22Rv1 (cell line): ENCODE measurements at regions not wholly inside any gene's neighbourhood (a gene's known extent, or its start where the extent isn't known, plus 50 kb on each side); places are given as distances from the start of the nearest gene placed in this dataset.

Source experiments
- H3K27ac ChIP-seq: fragments of 450-650 bp; 2 replicates; pipeline ENCODE4 v1.5.1; 2017
- ZFX ChIP-seq: fragments of 450-650 bp; IDR thresholded peaks from 2 replicates; pipeline ENCODE4 v1.6.1; 2017; ENCODE audit warnings: antibody characterized with exemption, borderline replicate concordance
- TF ChIP-seq, protein P1 (sequence below): fragments of 450-650 bp; IDR thresholded peaks from 2 replicates; pipeline ENCODE4 v1.5.1; 2017; ENCODE audit warnings: mild to moderate bottlenecking

DNA sequence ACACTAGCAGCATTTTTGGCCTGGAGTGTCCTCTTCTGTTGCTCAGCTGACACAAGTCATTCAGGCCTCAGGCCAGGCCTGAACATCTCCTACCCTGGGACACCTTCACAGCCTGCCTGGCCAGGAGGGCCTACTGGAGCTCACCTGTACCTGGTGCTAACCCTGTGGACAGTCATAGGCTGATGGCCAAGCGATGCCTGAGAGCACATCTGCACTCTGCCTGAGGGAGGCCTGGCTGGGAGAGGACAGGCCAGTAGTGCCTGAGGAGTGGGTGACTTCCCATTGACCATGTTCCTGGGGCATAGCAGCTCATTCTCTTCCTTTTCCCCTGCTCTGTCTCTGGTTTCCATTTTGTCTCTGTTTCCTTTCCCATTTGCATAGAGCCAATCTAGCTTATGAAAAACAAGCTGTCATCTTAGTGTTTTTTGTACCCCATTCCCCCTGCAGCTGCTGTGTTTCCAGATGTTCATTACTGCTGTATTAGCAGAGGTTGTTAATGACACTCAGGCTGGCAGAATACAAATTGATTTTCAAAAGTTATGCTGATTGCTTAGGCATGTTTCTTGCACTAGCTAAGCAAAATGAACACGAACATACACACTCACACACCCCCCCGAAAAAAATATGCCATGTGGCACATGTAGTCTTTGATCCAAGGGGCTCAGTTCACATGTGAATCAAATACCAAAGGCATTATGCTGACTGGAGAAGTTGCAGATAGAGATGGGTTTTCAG lies 149.7 kb upstream of the HS6ST1 start:
- TF ChIP-seq, protein P1, sequence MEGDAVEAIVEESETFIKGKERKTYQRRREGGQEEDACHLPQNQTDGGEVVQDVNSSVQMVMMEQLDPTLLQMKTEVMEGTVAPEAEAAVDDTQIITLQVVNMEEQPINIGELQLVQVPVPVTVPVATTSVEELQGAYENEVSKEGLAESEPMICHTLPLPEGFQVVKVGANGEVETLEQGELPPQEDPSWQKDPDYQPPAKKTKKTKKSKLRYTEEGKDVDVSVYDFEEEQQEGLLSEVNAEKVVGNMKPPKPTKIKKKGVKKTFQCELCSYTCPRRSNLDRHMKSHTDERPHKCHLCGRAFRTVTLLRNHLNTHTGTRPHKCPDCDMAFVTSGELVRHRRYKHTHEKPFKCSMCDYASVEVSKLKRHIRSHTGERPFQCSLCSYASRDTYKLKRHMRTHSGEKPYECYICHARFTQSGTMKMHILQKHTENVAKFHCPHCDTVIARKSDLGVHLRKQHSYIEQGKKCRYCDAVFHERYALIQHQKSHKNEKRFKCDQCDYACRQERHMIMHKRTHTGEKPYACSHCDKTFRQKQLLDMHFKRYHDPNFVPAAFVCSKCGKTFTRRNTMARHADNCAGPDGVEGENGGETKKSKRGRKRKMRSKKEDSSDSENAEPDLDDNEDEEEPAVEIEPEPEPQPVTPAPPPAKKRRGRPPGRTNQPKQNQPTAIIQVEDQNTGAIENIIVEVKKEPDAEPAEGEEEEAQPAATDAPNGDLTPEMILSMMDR: no peak
- no peak for TF ChIP-seq ZFX
- H3K27ac ChIP-seq: no peak overlapping the region

DNA sequence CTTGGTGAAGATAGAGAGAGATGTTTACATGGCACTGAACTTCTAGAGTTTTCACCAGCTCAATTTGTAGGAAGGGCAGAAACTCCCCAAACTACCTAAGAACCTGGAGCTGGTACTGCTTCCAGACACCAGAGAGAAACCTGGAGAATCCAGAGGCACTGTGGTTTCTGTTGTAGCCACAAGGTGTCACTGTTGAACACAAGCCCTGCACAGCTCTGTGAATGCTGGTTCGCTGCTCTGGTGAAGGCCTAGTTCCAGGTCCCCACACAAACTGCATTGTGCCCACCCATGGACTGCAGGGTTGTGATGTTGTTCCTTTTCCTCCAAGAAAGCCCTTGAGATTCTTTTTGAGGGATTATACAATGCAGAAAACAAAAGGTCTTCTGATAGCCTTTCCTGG lies 150.5 kb upstream of the HS6ST1 start:
- TF ChIP-seq, protein P1: peak; percentile 36
- TF ChIP-seq ZFX: no peak
- H3K27ac ChIP-seq: no peak overlapping the region

DNA sequence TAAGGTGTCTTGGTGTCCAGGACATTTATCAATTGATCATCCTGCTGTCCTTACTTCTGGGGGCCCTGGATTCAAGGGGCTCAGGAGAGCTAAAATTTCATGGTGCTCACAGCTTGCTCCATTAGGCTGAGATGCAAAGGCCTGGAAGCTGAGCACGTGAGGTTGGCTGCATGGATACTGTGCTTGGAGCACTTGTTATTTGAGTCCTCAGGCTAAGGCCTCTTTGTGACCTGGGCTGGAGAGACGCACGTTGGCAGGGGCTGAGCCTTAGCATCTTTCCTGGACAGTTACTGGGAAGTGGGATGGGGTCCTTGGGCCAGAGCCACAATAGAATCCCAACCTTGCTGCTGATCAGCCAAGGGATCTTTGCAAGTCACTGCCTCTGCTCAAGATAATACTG lies 151.2 kb upstream of the HS6ST1 start:
- TF ChIP-seq ZFX: no peak
- TF ChIP-seq, protein P1: no peak
- no peak overlapping the region for H3K27ac ChIP-seq

DNA sequence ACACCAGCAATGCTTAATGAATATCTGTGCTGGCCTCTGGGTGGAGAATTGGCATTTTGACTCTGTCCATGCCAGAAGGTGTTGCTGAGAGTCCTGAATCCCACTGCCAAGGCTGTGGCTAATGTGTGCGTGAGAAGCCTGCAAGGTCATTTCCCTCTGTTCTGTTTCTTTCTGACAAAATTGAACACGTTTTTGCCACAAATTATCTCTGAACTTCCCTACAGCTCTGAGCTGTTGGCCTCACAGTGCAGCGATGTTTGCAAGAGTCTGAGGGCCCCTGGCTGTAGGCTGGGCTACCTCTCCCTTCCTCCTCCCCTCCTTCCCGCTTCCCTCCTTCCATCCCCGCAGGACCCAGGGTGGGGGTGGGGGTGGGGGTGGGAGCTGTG lies 154.1 kb upstream of the HS6ST1 start:
- TF ChIP-seq, protein P1: no peak
- TF ChIP-seq ZFX: no peak
- no peak overlapping the region for H3K27ac ChIP-seq

DNA sequence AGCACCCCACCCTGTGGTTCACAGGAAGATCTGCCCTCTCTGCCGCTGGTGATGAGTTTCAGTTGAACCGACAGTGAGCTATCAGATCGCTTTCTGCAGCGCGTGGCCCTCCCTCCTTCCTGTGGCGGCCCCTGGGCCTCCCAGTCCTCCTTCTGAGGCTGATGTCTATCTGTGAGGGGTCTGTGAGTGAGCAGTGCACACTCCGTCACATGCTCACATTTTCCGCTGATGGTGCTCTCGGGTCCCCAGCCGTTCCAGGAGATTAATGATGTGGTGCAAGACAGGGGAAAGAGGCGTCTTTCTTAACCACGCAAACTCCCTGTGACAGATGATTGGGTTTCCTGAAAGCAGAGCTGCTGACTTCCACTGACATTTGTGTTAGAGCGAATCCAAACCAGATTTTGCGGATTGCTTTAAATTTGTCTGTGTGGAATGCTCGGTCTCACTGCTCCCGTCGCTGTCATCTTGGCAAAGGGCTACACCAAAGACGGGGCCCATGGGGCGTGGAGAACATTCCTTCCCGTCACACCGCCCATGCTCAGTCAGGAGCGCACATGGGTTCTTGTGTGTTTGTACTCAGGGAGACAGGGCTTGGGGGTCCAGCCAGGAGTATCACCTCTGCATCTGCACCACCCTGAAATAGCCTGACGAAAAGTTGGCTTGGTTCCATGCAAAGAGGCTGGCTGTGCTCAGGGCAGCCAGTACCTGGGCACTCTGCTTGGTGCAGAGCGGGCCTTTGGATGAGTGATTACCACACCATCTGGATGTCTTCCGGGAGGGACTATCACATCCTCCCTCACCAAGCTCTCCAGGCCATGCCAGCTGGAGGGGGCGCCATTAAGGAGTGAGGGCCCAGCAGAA lies 154.7 kb upstream of the HS6ST1 start:
- no peak for TF ChIP-seq ZFX
- TF ChIP-seq, protein P1: no peak
- no peak overlapping the region for H3K27ac ChIP-seq

DNA sequence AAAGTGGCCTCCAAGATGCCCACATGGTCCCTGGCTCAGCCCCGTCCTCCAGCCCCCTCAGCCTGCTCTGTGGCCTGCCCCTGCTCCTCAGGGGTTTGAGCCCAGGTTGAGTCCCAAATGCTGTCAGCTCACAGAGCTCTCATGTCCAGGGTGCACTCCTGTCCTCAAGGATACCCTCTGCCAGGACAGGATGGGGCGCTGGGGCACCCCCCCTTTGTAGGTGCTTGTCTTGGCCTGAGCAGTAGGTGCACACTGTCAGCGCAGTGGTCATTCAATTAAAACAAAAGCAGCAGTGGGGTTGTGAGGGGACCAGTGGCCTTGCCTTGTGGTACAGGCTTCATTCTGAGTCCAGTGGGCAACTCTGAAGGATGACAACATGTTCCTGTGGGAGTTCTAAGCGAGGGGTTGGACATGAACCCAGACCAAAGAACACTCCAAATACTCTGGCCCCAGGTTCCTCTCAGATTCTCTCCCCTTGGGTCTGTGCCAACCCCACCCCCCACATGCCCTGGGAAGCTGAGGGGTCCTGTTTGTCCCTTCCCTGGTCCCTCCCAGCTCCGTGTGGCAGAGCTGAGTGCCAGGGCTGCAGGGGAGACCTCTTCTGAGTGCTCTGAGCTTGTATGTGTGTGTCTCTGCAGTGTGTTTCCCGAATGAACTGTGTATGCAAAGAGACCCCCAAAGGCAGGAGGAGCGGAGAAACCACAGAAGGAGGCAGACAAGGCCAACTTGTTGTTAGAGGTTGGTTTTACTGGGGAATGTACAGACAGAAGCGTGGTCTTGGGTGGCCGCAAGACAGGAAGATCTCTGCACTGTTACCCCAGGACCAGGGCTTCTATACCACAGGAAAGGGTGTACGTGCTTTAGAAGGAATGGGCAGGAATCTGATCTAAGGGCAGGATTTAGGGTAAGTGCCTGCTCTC lies 155.6 kb upstream of the HS6ST1 start:
- H3K27ac ChIP-seq: no peak overlapping the region
- TF ChIP-seq ZFX: no peak
- TF ChIP-seq, protein P1: no peak
